ENCODE measurements at regions not wholly inside any gene's neighbourhood (a gene's known extent, or its start where the extent isn't known, plus 50 kb on each side); places are given as distances from the start of the nearest gene placed in this dataset.

GRCh38 chr5:88557881-88558280 lies 289.2 kb upstream of the TMEM161B start:
- TF ChIP-seq POLR2A (IDR thresholded peaks at IDR 0.05): no peak
- TF ChIP-seq CTCF (IDR thresholded peaks at IDR 0.05): no peak

All from thyroid gland (tissue), 4 donors.